Naive thymus-derived CD8-positive, alpha-beta T cell (primary cell): ENCODE measurements at regions not wholly inside any gene's neighbourhood (a gene's known extent, or its start where the extent isn't known, plus 50 kb on each side); places are given as distances from the start of the nearest gene placed in this dataset.

ENCODE experiments used
- ATAC-seq, 2 donors: fragments of 150-1000 bp; cut with Tn5 transposase in 1 of 2; sonication (Bioruptor Pico), chemical (Tn5 transposase) in 1 of 2; 1 replicate in 1 of 2; 2 replicates in 1 of 2; pipeline ENCODE4 v1.10.0; 2021; ENCODE audit warnings: mild to moderate bottlenecking in 2 of 2, moderate library complexity in 2 of 2
- POLR2A ChIA-PET: fragments of 350-600 bp; sonication (Branson Sonifier 250); formaldehyde crosslinking; loops from one replicate; lab custom pipeline; 2021; ENCODE audit warnings: antibody characterized with exemption; lab: Charles Lee
- DNase-seq, 10 donors: peaks; one replicate each; pipeline versions ENCODE4 v3.0.0 to v3.0.0-alpha.2; 2020 to 2022
- H3K27ac Mint-ChIP-seq, 10 donors: one replicate each; pipeline ENCODE4 v1.8.0; 2020 to 2022; ENCODE audit warnings: mild to moderate bottlenecking in 10 of 10, mixed read lengths in 10 of 10, moderate library complexity in 4 of 10, inconsistent platforms in 1 of 10
- H3K27me3 Mint-ChIP-seq, 5 donors: one replicate each; pipeline ENCODE4 v1.8.0; 2021 to 2022; ENCODE audit warnings: mixed read lengths in 5 of 5
- H3K36me3 Mint-ChIP-seq, 3 donors: one replicate each; pipeline ENCODE4 v1.8.0; 2020 to 2022; ENCODE audit warnings: mixed read lengths in 3 of 3, mild to moderate bottlenecking in 2 of 3, inconsistent platforms in 1 of 3
- H3K4me1 Mint-ChIP-seq, 4 donors: one replicate each; pipeline ENCODE4 v1.8.0; 2021 to 2022; ENCODE audit warnings: mixed read lengths in 4 of 4
- H3K4me3 Mint-ChIP-seq, 10 donors: one replicate each; pipeline ENCODE4 v1.8.0; 2020 to 2022; ENCODE audit warnings: mild to moderate bottlenecking in 10 of 10, mixed read lengths in 10 of 10, moderate library complexity in 6 of 10, inconsistent platforms in 1 of 10
- H3K9me3 Mint-ChIP-seq, 9 donors: one replicate each; pipeline ENCODE4 v1.8.0; 2020 to 2022; ENCODE audit warnings: mixed read lengths in 9 of 9, mild to moderate bottlenecking in 3 of 9, inconsistent platforms in 1 of 9, moderate library complexity in 1 of 9

- no peak for DNase-seq
- Mint-ChIP-seq H3K4me3 (no peak overlapping the region), H3K36me3 (no peaks in the 10 kb centered on the region), H3K27me3 (no peaks in the 10 kb centered on the region), H3K4me1 (no peaks in the 10 kb centered on the region), H3K9me3 (peaks cover 0 to 13% (median 0%) of the 10 kb centered on the region in 9 donors), H3K27ac (no peak overlapping the region)
- POLR2A ChIA-PET: no interaction called here
- no peak for ATAC-seq
These were observed 843.9 kb downstream of the QKI start for GRCh38 chr6:164258421-164258820.

GRCh38 chr6:164252948-164253347, 838.4 kb downstream of the QKI start:
- no peak overlapping the region for H3K27ac Mint-ChIP-seq
- no peak for DNase-seq

GRCh38 chr6:164252291-164252690, 837.8 kb downstream of the QKI start:
- H3K27me3 Mint-ChIP-seq: peaks cover 0 to 2% (median 0%) of the 10 kb centered on the region in 5 donors
- no peaks in the 10 kb centered on the region for H3K4me1 Mint-ChIP-seq
- no peak overlapping the region for H3K4me3 Mint-ChIP-seq
- H3K36me3 Mint-ChIP-seq: no peaks in the 10 kb centered on the region
- H3K9me3 Mint-ChIP-seq: peaks cover 0 to 9% (median 0%) of the 10 kb centered on the region in 9 donors
- no peak for DNase-seq
- POLR2A ChIA-PET: no interaction called here
- ATAC-seq: no peak
- H3K27ac Mint-ChIP-seq: no peak overlapping the region

More at GRCh38 chr6:164252948-164253347, 838.4 kb downstream of the QKI start:
- no peak for ATAC-seq
- Mint-ChIP-seq H3K9me3 (peaks cover 0 to 9% (median 0%) of the 10 kb centered on the region in 9 donors), H3K4me3 (no peak overlapping the region), H3K4me1 (no peaks in the 10 kb centered on the region), H3K36me3 (no peaks in the 10 kb centered on the region), H3K27me3 (peaks cover 0 to 2% (median 0%) of the 10 kb centered on the region in 5 donors)
- POLR2A ChIA-PET: no interaction called here

GRCh38 chr6:164247106-164247505, 832.6 kb downstream of the QKI start:
- Mint-ChIP-seq H3K4me3 (no peak overlapping the region), H3K27ac (no peak overlapping the region), H3K4me1 (no peaks in the 10 kb centered on the region), H3K36me3 (no peaks in the 10 kb centered on the region), H3K9me3 (peaks cover 0 to 4% (median 0%) of the 10 kb centered on the region in 9 donors), H3K27me3 (peaks cover 0 to 2% (median 0%) of the 10 kb centered on the region in 5 donors)
- ATAC-seq (no peak), DNase-seq (no peak)
- POLR2A ChIA-PET: no interaction called here

- DNase-seq: no peak
- POLR2A ChIA-PET: no interaction called here
- Mint-ChIP-seq H3K27me3 (peaks cover 0 to 2% (median 0%) of the 10 kb centered on the region in 5 donors), H3K9me3 (peaks cover 0 to 3% (median 0%) of the 10 kb centered on the region in 9 donors), H3K27ac (no peak overlapping the region), H3K4me3 (no peak overlapping the region), H3K4me1 (no peaks in the 10 kb centered on the region), H3K36me3 (no peaks in the 10 kb centered on the region)
- ATAC-seq: no peak
These were observed 831.6 kb downstream of the QKI start for GRCh38 chr6:164246082-164246481.

GRCh38 chr6:164243949-164244348, 829.4 kb downstream of the QKI start:
- DNase-seq: no peak
- POLR2A ChIA-PET: no interaction called here
- H3K4me1 Mint-ChIP-seq: peaks cover 0 to 3% (median 0%) of the 10 kb centered on the region in 4 donors
- no peak overlapping the region for H3K27ac Mint-ChIP-seq
- no peak overlapping the region for H3K4me3 Mint-ChIP-seq
- H3K36me3 Mint-ChIP-seq: no peaks in the 10 kb centered on the region
- H3K27me3 Mint-ChIP-seq: peaks cover 0 to 7% (median 0%) of the 10 kb centered on the region in 5 donors
- no peak for ATAC-seq
- peaks cover 0 to 9% (median 0%) of the 10 kb centered on the region in 9 donors for H3K9me3 Mint-ChIP-seq

GRCh38 chr6:164243012-164243610, 828.6 kb downstream of the QKI start:
- H3K27ac Mint-ChIP-seq: no peak overlapping the region
- ATAC-seq (no peak), DNase-seq (no peak)
- peaks cover 0 to 3% (median 0%) of the 10 kb centered on the region in 4 donors for H3K4me1 Mint-ChIP-seq
- H3K36me3 Mint-ChIP-seq: no peaks in the 10 kb centered on the region
- POLR2A ChIA-PET: no interaction called here
- H3K9me3 Mint-ChIP-seq: peaks cover 0 to 7% (median 0%) of the 10 kb centered on the region in 9 donors
- no peak overlapping the region for H3K4me3 Mint-ChIP-seq
- H3K27me3 Mint-ChIP-seq: peaks cover 0 to 7% (median 0%) of the 10 kb centered on the region in 5 donors

- peaks cover 0 to 10% (median 0%) of the 10 kb centered on the region in 9 donors for H3K9me3 Mint-ChIP-seq
- no peak overlapping the region for H3K4me3 Mint-ChIP-seq
These were observed 816.3 kb downstream of the QKI start for GRCh38 chr6:164230804-164231203.

GRCh38 chr6:164230259-164230658, 815.7 kb downstream of the QKI start:
- DNase-seq (no peak), ATAC-seq (no peak)
- Mint-ChIP-seq H3K4me1 (no peaks in the 10 kb centered on the region), H3K36me3 (no peaks in the 10 kb centered on the region), H3K27ac (no peak overlapping the region), H3K9me3 (peaks cover 0 to 10% (median 0%) of the 10 kb centered on the region in 9 donors), H3K4me3 (no peak overlapping the region), H3K27me3 (peaks cover 0 to 2% (median 0%) of the 10 kb centered on the region in 5 donors)
- POLR2A ChIA-PET: no interaction called here

More at GRCh38 chr6:164230804-164231203, 816.3 kb downstream of the QKI start:
- peaks cover 0 to 2% (median 0%) of the 10 kb centered on the region in 5 donors for H3K27me3 Mint-ChIP-seq
- POLR2A ChIA-PET: no interaction called here
- ATAC-seq: no peak
- no peak for DNase-seq
- H3K27ac Mint-ChIP-seq: no peak overlapping the region
- H3K36me3 Mint-ChIP-seq: no peaks in the 10 kb centered on the region
- H3K4me1 Mint-ChIP-seq: no peaks in the 10 kb centered on the region

- Mint-ChIP-seq H3K4me3 (no peak overlapping the region), H3K9me3 (peaks cover 0 to 10% (median 0%) of the 10 kb centered on the region in 9 donors), H3K36me3 (no peaks in the 10 kb centered on the region), H3K27ac (no peak overlapping the region), H3K27me3 (peaks cover 0 to 2% (median 0%) of the 10 kb centered on the region in 5 donors), H3K4me1 (no peaks in the 10 kb centered on the region)
- POLR2A ChIA-PET: no interaction called here
- ATAC-seq (no peak), DNase-seq (no peak)
These were observed 815.2 kb downstream of the QKI start for GRCh38 chr6:164229716-164230115.

GRCh38 chr6:164227952-164228522, 813.5 kb downstream of the QKI start:
- POLR2A ChIA-PET: no interaction called here
- no peaks in the 10 kb centered on the region for H3K4me1 Mint-ChIP-seq
- no peak overlapping the region for H3K4me3 Mint-ChIP-seq
- DNase-seq: no peak
- H3K36me3 Mint-ChIP-seq: no peaks in the 10 kb centered on the region
- H3K9me3 Mint-ChIP-seq: peaks cover 0 to 3% (median 0%) of the 10 kb centered on the region in 9 donors
- no peaks in the 10 kb centered on the region for H3K27me3 Mint-ChIP-seq
- no peak overlapping the region for H3K27ac Mint-ChIP-seq
- no peak for ATAC-seq

GRCh38 chr6:164216839-164217238, 802.3 kb downstream of the QKI start:
- H3K27me3 Mint-ChIP-seq: peaks cover 0 to 3% (median 0%) of the 10 kb centered on the region in 5 donors
- H3K36me3 Mint-ChIP-seq: no peaks in the 10 kb centered on the region
- no peak overlapping the region for H3K4me3 Mint-ChIP-seq
- DNase-seq: no peak
- no peak for ATAC-seq
- H3K27ac Mint-ChIP-seq: no peak overlapping the region
- peaks cover 0 to 11% (median 2%) of the 10 kb centered on the region in 9 donors for H3K9me3 Mint-ChIP-seq
- H3K4me1 Mint-ChIP-seq: no peaks in the 10 kb centered on the region
- POLR2A ChIA-PET: no interaction called here

GRCh38 chr6:164216368-164216767, 801.9 kb downstream of the QKI start:
- Mint-ChIP-seq H3K9me3 (peaks cover 0 to 11% (median 2%) of the 10 kb centered on the region in 9 donors), H3K27ac (no peak overlapping the region), H3K27me3 (peaks cover 0 to 3% (median 0%) of the 10 kb centered on the region in 5 donors), H3K4me1 (no peaks in the 10 kb centered on the region), H3K36me3 (no peaks in the 10 kb centered on the region), H3K4me3 (no peak overlapping the region)
- POLR2A ChIA-PET: no interaction called here
- DNase-seq: no peak
- ATAC-seq: no peak
